Neural cell (in vitro differentiated cells): ENCODE measurements at regions not wholly inside any gene's neighbourhood (a gene's known extent, or its start where the extent isn't known, plus 50 kb on each side); places are given as distances from the start of the nearest gene placed in this dataset.

ENCODE experiments used
- H2AFZ ChIP-seq: fragments of 200-600, 300-800 bp; sonication (generic), shearing (Covaris generic); 2 replicates; pipeline ENCODE4 v1.6.0; 2014; ENCODE audit warnings: low read depth, mild to moderate bottlenecking, antibody characterized with exemption, low read length, moderate library complexity
- H3F3A ChIP-seq: fragments of 200-600 bp; shearing (Covaris generic); 2 replicates; pipeline ENCODE4 v1.6.1; 2016; ENCODE audit warnings: mild to moderate bottlenecking, moderate library complexity, mixed read lengths, antibody characterized with exemption, low read length; ENCODE audit not compliant: insufficient read depth, poor library complexity, severe bottlenecking
- H3K27ac ChIP-seq: fragments of 200-600, 300-800 bp; sonication (generic), shearing (Covaris generic); 2 replicates; pipeline ENCODE4 v1.5.1; 2014; ENCODE audit warnings: mild to moderate bottlenecking, low read length, moderate library complexity
- H3K27me3 ChIP-seq: fragments of 300-800, 200-600 bp; sonication (generic), shearing (Covaris generic); 2 replicates; pipeline ENCODE4 v1.6.0; 2014; ENCODE audit warnings: mild to moderate bottlenecking, low read depth, low read length, moderate library complexity; ENCODE audit not compliant: insufficient read depth
- H3K36me3 ChIP-seq: fragments of 300-800, 200-600 bp; sonication (generic), shearing (Covaris generic); 2 replicates; pipeline ENCODE4 v1.5.1; 2014; ENCODE audit warnings: mild to moderate bottlenecking, antibody characterized with exemption, low read length, moderate library complexity; ENCODE audit not compliant: insufficient read depth
- H3K4me2 ChIP-seq: fragments of 300-800, 200-600 bp; sonication (generic), shearing (Covaris generic); 2 replicates; pipeline ENCODE4 v1.6.0; 2014; ENCODE audit warnings: mild to moderate bottlenecking, low read length
- H3K4me3 ChIP-seq: fragments of 300-800, 200-600 bp; sonication (generic), shearing (Covaris generic); 2 replicates; pipeline ENCODE4 v1.5.1; 2014; ENCODE audit warnings: mild to moderate bottlenecking, low read length, moderate library complexity
- H3K79me2 ChIP-seq: fragments of 200-600 bp; shearing (Covaris generic); replicated peaks from 2 replicates; pipeline ENCODE4 v1.6.0; 2014; ENCODE audit warnings: mild to moderate bottlenecking, low read length, moderate library complexity; ENCODE audit not compliant: insufficient read depth
- H3K9ac ChIP-seq: fragments of 300-800, 200-600 bp; sonication (generic), shearing (Covaris generic); 2 replicates; pipeline ENCODE4 v1.6.1; 2016; ENCODE audit warnings: mild to moderate bottlenecking, low read length, mixed read lengths
- H3K9me2 ChIP-seq: fragments of 200-600 bp; shearing (Covaris generic); 2 replicates; pipeline ENCODE4 v1.6.1; 2016; ENCODE audit warnings: mild to moderate bottlenecking, low read length, mixed read lengths; ENCODE audit not compliant: insufficient read depth
- H3K9me3 ChIP-seq: fragments of 200-600, 300-800 bp; sonication (generic), shearing (Covaris generic); 2 replicates; pipeline ENCODE4 v1.6.1; 2016; ENCODE audit warnings: mild to moderate bottlenecking, mixed run types, low read length, moderate library complexity, mixed read lengths
- H4K20me1 ChIP-seq: fragments of 200-600 bp; shearing (Covaris generic); 2 replicates; pipeline ENCODE4 v1.6.1; 2016; ENCODE audit warnings: mild to moderate bottlenecking, mixed run types; ENCODE audit not compliant: insufficient read depth
- EP300 ChIP-seq: fragments of 450-650 bp; conservative IDR thresholded peaks from 2 replicates; pipeline ENCODE4 v1.6.1; 2014; ENCODE audit warnings: antibody characterized with exemption, mild to moderate bottlenecking, moderate library complexity; ENCODE audit not compliant: poor library complexity, severe bottlenecking
- EZH2 ChIP-seq: fragments of 200-600, 300-800 bp; shearing (Covaris generic), sonication (generic); IDR thresholded peaks from 2 replicates; pipeline ENCODE4 v1.6.1; 2014; ENCODE audit warnings: antibody characterized with exemption, low read length, borderline replicate concordance, mild to moderate bottlenecking; ENCODE audit not compliant: insufficient read depth, poor library complexity, severe bottlenecking
- MXI1 ChIP-seq: fragments of 450-650 bp; conservative IDR thresholded peaks from 2 replicates; pipeline ENCODE4 v1.6.1; 2014; ENCODE audit warnings: antibody characterized with exemption, mild to moderate bottlenecking; ENCODE audit not compliant: poor library complexity, severe bottlenecking
- POLR2AphosphoS5 ChIP-seq: IDR thresholded peaks from 2 replicates; pipeline ENCODE4 v1.6.1; 2012
- RAD21 ChIP-seq: fragments of 450-650 bp; conservative IDR thresholded peaks from 2 replicates; pipeline ENCODE4 v1.6.1; 2014; ENCODE audit warnings: antibody characterized with exemption, mild to moderate bottlenecking, moderate library complexity
- SMC3 ChIP-seq: fragments of 450-650 bp; conservative IDR thresholded peaks from 2 replicates; pipeline ENCODE4 v1.6.1; 2014; ENCODE audit warnings: antibody characterized with exemption, mild to moderate bottlenecking, moderate library complexity; ENCODE audit not compliant: poor library complexity
- TAF1 ChIP-seq: IDR thresholded peaks from 2 replicates; pipeline ENCODE4 v1.6.1; 2012; ENCODE audit warnings: low read depth
- TF ChIP-seq, protein P1 (sequence below): fragments of 450-650 bp; IDR thresholded peaks from 2 replicates; pipeline ENCODE4 v1.5.1; 2014; ENCODE audit warnings: antibody characterized with exemption, mild to moderate bottlenecking, moderate library complexity; ENCODE audit not compliant: poor library complexity, severe bottlenecking
- TF ChIP-seq, protein P2 (sequence below): IDR thresholded peaks from 2 replicates; pipeline ENCODE4 v1.6.1; 2012; ENCODE audit warnings: borderline replicate concordance

DNA sequence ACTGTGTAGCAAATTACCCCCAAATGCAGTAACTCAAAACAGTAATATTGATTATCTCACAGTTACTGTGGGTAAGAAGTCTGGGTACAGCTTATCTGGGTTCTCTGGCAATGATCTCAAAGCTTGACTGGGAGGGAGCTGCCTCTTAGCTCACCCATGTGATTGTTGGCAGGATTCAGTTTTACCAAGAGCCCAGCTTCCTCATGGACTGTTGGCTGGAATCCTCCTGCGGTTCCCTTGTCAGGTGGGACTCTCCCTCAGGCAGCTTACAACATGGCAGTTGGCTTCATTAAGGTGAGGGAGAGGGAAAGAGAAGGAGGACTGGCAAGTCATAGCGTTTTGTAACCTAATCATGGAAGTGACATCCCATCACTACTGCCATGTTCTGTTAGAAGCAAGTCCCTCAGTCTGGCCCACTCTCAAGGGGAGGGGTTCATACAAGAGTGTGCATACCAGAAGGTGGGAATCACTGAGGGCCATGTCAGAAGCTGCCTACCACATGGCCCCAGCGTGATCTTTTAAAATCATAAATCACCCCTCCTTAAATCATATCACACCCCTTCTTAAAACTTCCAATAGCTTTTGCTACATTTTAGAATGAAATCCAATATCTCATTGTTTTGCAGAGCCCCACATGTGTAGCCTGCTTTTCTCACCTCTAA lies 108.1 kb downstream of the OLFM4 start:
- Histone ChIP-seq H3K79me2 (no peaks in the 10 kb centered on the region), H3K9me3 (no peaks in the 10 kb centered on the region), H3K9me2 (no peaks in the 10 kb centered on the region), H3K4me3 (no peak overlapping the region), H3K4me2 (no peak overlapping the region), H3K36me3 (no peaks in the 10 kb centered on the region), H2AFZ (no peak overlapping the region), H3F3A (no peaks in the 10 kb centered on the region), H3K9ac (no peak overlapping the region), H3K27me3 (no peaks in the 10 kb centered on the region), H4K20me1 (no peaks in the 10 kb centered on the region), H3K27ac (no peak overlapping the region)
- TF ChIP-seq TAF1 (no peak), POLR2AphosphoS5 (no peak), MXI1 (no peak), EZH2 (no peak), RAD21 (no peak), EP300 (no peak)
- TF ChIP-seq, protein P1, sequence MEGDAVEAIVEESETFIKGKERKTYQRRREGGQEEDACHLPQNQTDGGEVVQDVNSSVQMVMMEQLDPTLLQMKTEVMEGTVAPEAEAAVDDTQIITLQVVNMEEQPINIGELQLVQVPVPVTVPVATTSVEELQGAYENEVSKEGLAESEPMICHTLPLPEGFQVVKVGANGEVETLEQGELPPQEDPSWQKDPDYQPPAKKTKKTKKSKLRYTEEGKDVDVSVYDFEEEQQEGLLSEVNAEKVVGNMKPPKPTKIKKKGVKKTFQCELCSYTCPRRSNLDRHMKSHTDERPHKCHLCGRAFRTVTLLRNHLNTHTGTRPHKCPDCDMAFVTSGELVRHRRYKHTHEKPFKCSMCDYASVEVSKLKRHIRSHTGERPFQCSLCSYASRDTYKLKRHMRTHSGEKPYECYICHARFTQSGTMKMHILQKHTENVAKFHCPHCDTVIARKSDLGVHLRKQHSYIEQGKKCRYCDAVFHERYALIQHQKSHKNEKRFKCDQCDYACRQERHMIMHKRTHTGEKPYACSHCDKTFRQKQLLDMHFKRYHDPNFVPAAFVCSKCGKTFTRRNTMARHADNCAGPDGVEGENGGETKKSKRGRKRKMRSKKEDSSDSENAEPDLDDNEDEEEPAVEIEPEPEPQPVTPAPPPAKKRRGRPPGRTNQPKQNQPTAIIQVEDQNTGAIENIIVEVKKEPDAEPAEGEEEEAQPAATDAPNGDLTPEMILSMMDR: no peak
- TF ChIP-seq, protein P2, sequence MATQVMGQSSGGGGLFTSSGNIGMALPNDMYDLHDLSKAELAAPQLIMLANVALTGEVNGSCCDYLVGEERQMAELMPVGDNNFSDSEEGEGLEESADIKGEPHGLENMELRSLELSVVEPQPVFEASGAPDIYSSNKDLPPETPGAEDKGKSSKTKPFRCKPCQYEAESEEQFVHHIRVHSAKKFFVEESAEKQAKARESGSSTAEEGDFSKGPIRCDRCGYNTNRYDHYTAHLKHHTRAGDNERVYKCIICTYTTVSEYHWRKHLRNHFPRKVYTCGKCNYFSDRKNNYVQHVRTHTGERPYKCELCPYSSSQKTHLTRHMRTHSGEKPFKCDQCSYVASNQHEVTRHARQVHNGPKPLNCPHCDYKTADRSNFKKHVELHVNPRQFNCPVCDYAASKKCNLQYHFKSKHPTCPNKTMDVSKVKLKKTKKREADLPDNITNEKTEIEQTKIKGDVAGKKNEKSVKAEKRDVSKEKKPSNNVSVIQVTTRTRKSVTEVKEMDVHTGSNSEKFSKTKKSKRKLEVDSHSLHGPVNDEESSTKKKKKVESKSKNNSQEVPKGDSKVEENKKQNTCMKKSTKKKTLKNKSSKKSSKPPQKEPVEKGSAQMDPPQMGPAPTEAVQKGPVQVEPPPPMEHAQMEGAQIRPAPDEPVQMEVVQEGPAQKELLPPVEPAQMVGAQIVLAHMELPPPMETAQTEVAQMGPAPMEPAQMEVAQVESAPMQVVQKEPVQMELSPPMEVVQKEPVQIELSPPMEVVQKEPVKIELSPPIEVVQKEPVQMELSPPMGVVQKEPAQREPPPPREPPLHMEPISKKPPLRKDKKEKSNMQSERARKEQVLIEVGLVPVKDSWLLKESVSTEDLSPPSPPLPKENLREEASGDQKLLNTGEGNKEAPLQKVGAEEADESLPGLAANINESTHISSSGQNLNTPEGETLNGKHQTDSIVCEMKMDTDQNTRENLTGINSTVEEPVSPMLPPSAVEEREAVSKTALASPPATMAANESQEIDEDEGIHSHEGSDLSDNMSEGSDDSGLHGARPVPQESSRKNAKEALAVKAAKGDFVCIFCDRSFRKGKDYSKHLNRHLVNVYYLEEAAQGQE: no peak

DNA sequence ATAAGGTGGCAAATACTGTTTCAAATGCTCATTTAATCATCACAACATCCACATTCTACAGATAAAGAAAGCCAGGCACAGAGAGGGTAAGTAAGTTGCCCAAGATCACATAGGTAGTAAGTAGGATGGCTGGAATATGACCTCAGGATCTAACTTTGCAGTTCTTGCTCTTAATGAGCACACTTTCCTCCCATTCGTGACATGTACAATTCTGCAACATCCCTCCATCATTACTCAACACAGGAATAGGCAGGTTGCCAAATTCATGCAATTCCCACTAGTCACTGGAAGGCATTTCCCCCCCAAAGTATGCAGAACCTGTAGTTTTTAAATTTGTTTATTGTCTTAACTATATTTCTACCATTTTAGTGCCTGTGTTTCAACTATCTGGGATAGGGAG lies 109.2 kb downstream of the OLFM4 start:
- H3K9me3 ChIP-seq: no peaks in the 10 kb centered on the region
- TF ChIP-seq MXI1: no peak
- TF ChIP-seq, protein P2: no peak
- TF ChIP-seq, protein P1: no peak
- TF ChIP-seq RAD21: no peak
- TF ChIP-seq EZH2: no peak
- no peak for TF ChIP-seq TAF1
- TF ChIP-seq POLR2AphosphoS5: no peak
- no peak for TF ChIP-seq SMC3
- TF ChIP-seq EP300: no peak
- no peaks in the 10 kb centered on the region for H3K36me3 ChIP-seq
- no peak overlapping the region for H3K4me3 ChIP-seq
- no peak overlapping the region for H3K27ac ChIP-seq
- no peaks in the 10 kb centered on the region for H3K9me2 ChIP-seq
- no peak overlapping the region for H2AFZ ChIP-seq
- H4K20me1 ChIP-seq: no peaks in the 10 kb centered on the region
- no peaks in the 10 kb centered on the region for H3F3A ChIP-seq
- no peak overlapping the region for H3K9ac ChIP-seq
- H3K79me2 ChIP-seq: no peaks in the 10 kb centered on the region
- no peaks in the 10 kb centered on the region for H3K27me3 ChIP-seq
- no peak overlapping the region for H3K4me2 ChIP-seq
